Endothelial cell of umbilical vein (primary cell): ENCODE measurements at regions not wholly inside any gene's neighbourhood (a gene's known extent, or its start where the extent isn't known, plus 50 kb on each side); places are given as distances from the start of the nearest gene placed in this dataset.

Experiments used
- BruUV-seq: library from RNA; stranded (reverse); fragments of 400-500 nt; replicated peaks from 2 replicates; lab custom pipeline; 2021; lab: Mats Ljungman, UMichigan
- CTCF ChIA-PET: fragments of 300-600, 350-600 bp; sonication (Branson Sonifier 250); formaldehyde crosslinking; loops from one replicate; lab custom pipeline; 2021; ENCODE audit warnings: antibody characterized with exemption, inconsistent platforms; lab: Charles Lee
- POLR2A ChIA-PET: fragments of 300-600, 350-600 bp; sonication (Branson Sonifier 250); formaldehyde crosslinking; loops from one replicate; lab custom pipeline; 2021; ENCODE audit warnings: antibody characterized with exemption, inconsistent platforms; lab: Charles Lee
- DNase-seq: peaks from one replicate; pipeline ENCODE4 v3.0.0-alpha.2; 2011; ENCODE audit warnings: low read depth, low spot score
- FAIRE-seq: peaks from 2 replicates; lab custom pipeline; 2011; peaks lifted over from hg19 to GRCh38; lab: Jason Lieb, UNC
- H2AFZ ChIP-seq: 2 replicates; pipeline ENCODE4 v1.6.0; 2012; ENCODE audit warnings: low read depth, low read length, control low read depth, inconsistent platforms
- H3K27ac ChIP-seq: 2 replicates; pipeline ENCODE4 v1.5.1; 2011; ENCODE audit warnings: low read depth, mild to moderate bottlenecking, control low read depth, low read length, moderate library complexity; ENCODE audit not compliant: insufficient read depth
- H3K27me3 ChIP-seq, 2 experiments: 2 replicates each; pipeline versions ENCODE4 v1.6.0 to v1.6.1; 2011; ENCODE audit warnings: low read length in 2 of 2, mixed read lengths in 1 of 2; ENCODE audit not compliant: control insufficient read depth in 2 of 2, insufficient read depth in 2 of 2
- H3K36me3 ChIP-seq, 2 experiments: 2 replicates in 1 of 2; 3 replicates in 1 of 2; pipeline ENCODE4 v1.5.1; 2011; ENCODE audit warnings: low read length in 2 of 2, mild to moderate bottlenecking in 1 of 2, moderate library complexity in 1 of 2; ENCODE audit not compliant: control insufficient read depth in 2 of 2, insufficient read depth in 2 of 2; ENCODE audit errors: extremely low read depth in 1 of 2
- H3K4me1 ChIP-seq: 3 replicates; pipeline ENCODE4 v1.5.1; 2011; ENCODE audit warnings: mild to moderate bottlenecking, low read length; ENCODE audit not compliant: control insufficient read depth, insufficient read depth; ENCODE audit errors: extremely low read depth
- H3K4me2 ChIP-seq: 2 replicates; pipeline ENCODE4 v1.6.1; 2011; ENCODE audit warnings: low read length, control low read depth, mixed read lengths; ENCODE audit not compliant: insufficient read depth
- H3K4me3 ChIP-seq, 3 experiments: fragments of 200-600 bp in 1 of 3; sonication (generic), shearing (Covaris generic) in 1 of 3; replicated peaks in 1 of 3; 2 replicates each; pipeline ENCODE4 v1.5.1; 2011 to 2016; ENCODE audit warnings: control low read depth in 3 of 3, low read length in 3 of 3, mild to moderate bottlenecking in 2 of 3, inconsistent platforms in 1 of 3, low read depth in 1 of 3, moderate library complexity in 1 of 3; ENCODE audit not compliant: insufficient read depth in 1 of 3
- H3K79me2 ChIP-seq: 2 replicates; pipeline ENCODE4 v1.6.0; 2012; ENCODE audit warnings: low read length, inconsistent platforms; ENCODE audit not compliant: control insufficient read depth, insufficient read depth
- H3K9ac ChIP-seq: replicated peaks from 2 replicates; pipeline ENCODE3; 2011; ENCODE audit warnings: low read length, control low read depth; ENCODE audit not compliant: insufficient read depth; ENCODE audit errors: extremely low read depth
- H3K9me1 ChIP-seq: replicated peaks from 3 replicates; pipeline ENCODE4 v1.6.0; 2011; ENCODE audit warnings: mild to moderate bottlenecking, low read length; ENCODE audit not compliant: control insufficient read depth, insufficient read depth; ENCODE audit errors: extremely low read depth
- H3K9me3 ChIP-seq: replicated peaks from 2 replicates; pipeline ENCODE4 v1.5.1; 2012; ENCODE audit warnings: low read length, inconsistent platforms; ENCODE audit not compliant: control insufficient read depth, insufficient read depth
- H4K20me1 ChIP-seq: replicated peaks from 2 replicates; pipeline ENCODE3; 2011; ENCODE audit warnings: mild to moderate bottlenecking, low read length; ENCODE audit not compliant: control insufficient read depth, insufficient read depth; ENCODE audit errors: extremely low read depth
- EZH2 ChIP-seq: IDR thresholded peaks from 2 replicates; pipeline ENCODE4 v1.6.1; 2012; ENCODE audit warnings: borderline replicate concordance, low read depth, mild to moderate bottlenecking, moderate library complexity, low read length, inconsistent platforms; ENCODE audit not compliant: severe bottlenecking
- FOS ChIP-seq: IDR thresholded peaks from 2 replicates; pipeline ENCODE4 v1.6.1; 2011; ENCODE audit warnings: mild to moderate bottlenecking, low read length, moderate library complexity, borderline replicate concordance; ENCODE audit not compliant: insufficient read depth
- GATA2 ChIP-seq: IDR thresholded peaks from 2 replicates; pipeline ENCODE4 v1.7.0; 2011; ENCODE audit warnings: low read depth, mild to moderate bottlenecking, moderate library complexity, mixed read lengths, low read length; ENCODE audit not compliant: insufficient read length, insufficient read depth
- JUN ChIP-seq: IDR thresholded peaks from 2 replicates; pipeline ENCODE4 v1.6.1; 2011; ENCODE audit warnings: borderline replicate concordance, low read depth; ENCODE audit not compliant: insufficient read length, insufficient read depth
- MYC ChIP-seq: IDR thresholded peaks from one replicate; pipeline ENCODE4 v1.6.1; 2011; ENCODE audit warnings: mild to moderate bottlenecking, low read depth, low read length
- POLR2A ChIP-seq: IDR thresholded peaks from 2 replicates; pipeline ENCODE4 v1.6.1; 2012; ENCODE audit warnings: low read depth, mild to moderate bottlenecking, control low read depth, low read length
- POLR2AphosphoS5 ChIP-seq: IDR thresholded peaks from 2 replicates; pipeline ENCODE4 v1.6.1; 2012; ENCODE audit warnings: low read depth, mild to moderate bottlenecking, control low read depth, low read length, moderate library complexity; ENCODE audit not compliant: insufficient read depth
- dilution Hi-C: fragments of 300-500 bp; cut with MboI; formaldehyde crosslinking; loops from one replicate; pipeline ENCODE4 v1.15.0; 2019; ENCODE audit warnings: low sequenced_read_pairs; ENCODE audit not compliant: extremely low pct_ligation_motif_present
- intact Hi-C: fragments of 100-400 bp; cut with micrococcal nuclease; formaldehyde crosslinking; loops from one replicate; pipeline ENCODE4 v1.10.0; 2022
- TF ChIP-seq, protein P1 (sequence below): IDR thresholded peaks from 2 replicates; pipeline ENCODE4 v1.6.1; 2011; ENCODE audit not compliant: insufficient read depth, insufficient read length
- TF ChIP-seq, protein P2 (sequence below), 2 donors: IDR thresholded peaks; 1 replicate in 1 of 2; 2 replicates in 1 of 2; pipeline ENCODE4 v1.5.1; 2011; ENCODE audit warnings: low read length in 2 of 2, mild to moderate bottlenecking in 2 of 2, moderate library complexity in 2 of 2, control low read depth in 1 of 2, inconsistent platforms in 1 of 2, low read depth in 1 of 2; ENCODE audit not compliant: insufficient read depth in 1 of 2; ENCODE audit errors: extremely low read depth in 1 of 2

DNA sequence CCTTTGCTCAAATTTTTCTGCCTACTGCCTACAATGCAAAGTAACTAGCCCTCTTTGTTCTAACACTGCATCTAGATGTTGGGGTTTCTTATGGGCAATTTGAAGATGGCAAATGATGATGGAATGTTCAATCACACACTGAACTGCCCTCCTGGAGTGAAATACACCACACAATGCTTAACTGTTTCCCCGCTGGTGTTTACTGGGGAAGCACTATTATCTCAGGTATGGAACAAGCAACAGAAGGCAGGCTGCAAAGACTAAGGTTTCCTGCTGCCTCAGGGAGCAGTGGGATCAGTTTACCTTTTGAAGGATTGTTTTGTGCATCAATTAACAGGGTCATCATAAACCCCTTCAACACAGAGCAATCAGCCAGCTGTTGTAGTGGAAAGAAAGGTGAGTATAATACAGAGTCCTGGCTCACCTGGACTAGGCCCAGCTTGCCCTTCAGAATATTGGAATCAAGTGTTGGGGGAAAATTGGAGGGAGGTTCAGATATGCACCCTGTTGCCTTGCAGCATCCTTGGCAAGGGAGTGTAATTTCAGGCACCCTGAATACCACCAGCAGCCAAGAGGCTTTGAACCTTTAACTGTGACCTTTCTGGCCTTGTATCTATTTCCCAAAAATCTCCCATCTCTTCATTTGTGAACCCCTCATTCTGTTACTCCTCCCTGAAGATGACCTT, 105.4 kb upstream of the CDH11 start:
- FAIRE-seq (no peak), DNase-seq (no peak)
- ChIA-PET CTCF (no interaction called here), POLR2A (no interaction called here)
- no TSS peak for BruUV-seq
- intact Hi-C loops, result no loop called here
- Histone ChIP-seq H3K9ac (no peak overlapping the region), H3K27me3 (no peaks in the 10 kb centered on the region), H3K36me3 (no peaks in the 10 kb centered on the region), H3K9me3 (no peaks in the 10 kb centered on the region), H3K4me2 (no peak overlapping the region), H3K27ac (no peak overlapping the region), H3K4me3 (no peak overlapping the region), H3K79me2 (no peaks in the 10 kb centered on the region), H3K9me1 (no peaks in the 10 kb centered on the region), H3K4me1 (no peaks in the 10 kb centered on the region), H2AFZ (no peak overlapping the region), H4K20me1 (no peaks in the 10 kb centered on the region)
- TF ChIP-seq POLR2AphosphoS5, result no peak
- no peak for TF ChIP-seq EZH2
- TF ChIP-seq GATA2, result no peak
- no peak for TF ChIP-seq FOS
- no peak for TF ChIP-seq JUN
- TF ChIP-seq, protein P1, sequence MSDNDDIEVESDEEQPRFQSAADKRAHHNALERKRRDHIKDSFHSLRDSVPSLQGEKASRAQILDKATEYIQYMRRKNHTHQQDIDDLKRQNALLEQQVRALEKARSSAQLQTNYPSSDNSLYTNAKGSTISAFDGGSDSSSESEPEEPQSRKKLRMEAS, result no peak
- TF ChIP-seq MYC, result no peak
- no peak for TF ChIP-seq POLR2A
- TF ChIP-seq, protein P2, sequence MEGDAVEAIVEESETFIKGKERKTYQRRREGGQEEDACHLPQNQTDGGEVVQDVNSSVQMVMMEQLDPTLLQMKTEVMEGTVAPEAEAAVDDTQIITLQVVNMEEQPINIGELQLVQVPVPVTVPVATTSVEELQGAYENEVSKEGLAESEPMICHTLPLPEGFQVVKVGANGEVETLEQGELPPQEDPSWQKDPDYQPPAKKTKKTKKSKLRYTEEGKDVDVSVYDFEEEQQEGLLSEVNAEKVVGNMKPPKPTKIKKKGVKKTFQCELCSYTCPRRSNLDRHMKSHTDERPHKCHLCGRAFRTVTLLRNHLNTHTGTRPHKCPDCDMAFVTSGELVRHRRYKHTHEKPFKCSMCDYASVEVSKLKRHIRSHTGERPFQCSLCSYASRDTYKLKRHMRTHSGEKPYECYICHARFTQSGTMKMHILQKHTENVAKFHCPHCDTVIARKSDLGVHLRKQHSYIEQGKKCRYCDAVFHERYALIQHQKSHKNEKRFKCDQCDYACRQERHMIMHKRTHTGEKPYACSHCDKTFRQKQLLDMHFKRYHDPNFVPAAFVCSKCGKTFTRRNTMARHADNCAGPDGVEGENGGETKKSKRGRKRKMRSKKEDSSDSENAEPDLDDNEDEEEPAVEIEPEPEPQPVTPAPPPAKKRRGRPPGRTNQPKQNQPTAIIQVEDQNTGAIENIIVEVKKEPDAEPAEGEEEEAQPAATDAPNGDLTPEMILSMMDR (IDR thresholded peaks at IDR 0.05; ENCODE audit: extremely low read depth in 1 of 2, insufficient read depth in 1 of 2, low read depth in 1 of 2, low read length in 2 of 2), result no peak
- dilution Hi-C loops, result no loop called here
